ENCODE measurements at regions not wholly inside any gene's neighbourhood (a gene's known extent, or its start where the extent isn't known, plus 50 kb on each side); places are given as distances from the start of the nearest gene placed in this dataset.

DNA sequence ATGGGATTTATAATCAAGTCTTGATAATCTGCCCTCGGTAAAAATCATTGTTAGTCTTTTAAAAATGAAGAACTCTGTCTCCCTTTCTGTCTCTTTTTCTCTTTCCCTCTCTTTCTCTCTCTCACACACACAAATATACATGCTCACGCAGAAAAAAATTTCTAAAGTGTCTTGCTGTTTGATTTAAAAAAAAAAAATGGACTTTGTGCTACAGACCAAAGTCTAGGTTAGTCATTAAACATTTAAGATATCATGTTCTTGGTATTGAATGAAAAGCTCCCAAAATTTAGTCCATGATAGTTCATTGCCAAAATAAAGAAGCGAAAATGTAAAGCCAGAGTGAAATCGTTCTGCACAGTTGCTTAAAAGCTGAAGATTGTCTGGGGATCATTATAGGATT is 665.8 kb downstream of the SORCS1 start:
- TF ChIP-seq, protein P1, sequence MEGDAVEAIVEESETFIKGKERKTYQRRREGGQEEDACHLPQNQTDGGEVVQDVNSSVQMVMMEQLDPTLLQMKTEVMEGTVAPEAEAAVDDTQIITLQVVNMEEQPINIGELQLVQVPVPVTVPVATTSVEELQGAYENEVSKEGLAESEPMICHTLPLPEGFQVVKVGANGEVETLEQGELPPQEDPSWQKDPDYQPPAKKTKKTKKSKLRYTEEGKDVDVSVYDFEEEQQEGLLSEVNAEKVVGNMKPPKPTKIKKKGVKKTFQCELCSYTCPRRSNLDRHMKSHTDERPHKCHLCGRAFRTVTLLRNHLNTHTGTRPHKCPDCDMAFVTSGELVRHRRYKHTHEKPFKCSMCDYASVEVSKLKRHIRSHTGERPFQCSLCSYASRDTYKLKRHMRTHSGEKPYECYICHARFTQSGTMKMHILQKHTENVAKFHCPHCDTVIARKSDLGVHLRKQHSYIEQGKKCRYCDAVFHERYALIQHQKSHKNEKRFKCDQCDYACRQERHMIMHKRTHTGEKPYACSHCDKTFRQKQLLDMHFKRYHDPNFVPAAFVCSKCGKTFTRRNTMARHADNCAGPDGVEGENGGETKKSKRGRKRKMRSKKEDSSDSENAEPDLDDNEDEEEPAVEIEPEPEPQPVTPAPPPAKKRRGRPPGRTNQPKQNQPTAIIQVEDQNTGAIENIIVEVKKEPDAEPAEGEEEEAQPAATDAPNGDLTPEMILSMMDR (IDR thresholded peaks at IDR 0.05; ENCODE audit: low read length): no peak
- TF ChIP-seq EZH2phosphoT487 (IDR thresholded peaks at IDR 0.05; ENCODE audit: low read length) (no peak), EZH2 (optimal IDR thresholded peaks at IDR 0.05; ENCODE audit: low read depth, low read length) (no peak)

All from MM.1S (cell line).